ENCODE measurements at regions not wholly inside any gene's neighbourhood (a gene's known extent, or its start where the extent isn't known, plus 50 kb on each side); places are given as distances from the start of the nearest gene placed in this dataset.
"Not testable (repeated sequence)": the region's sequence is repeated elsewhere in the genome, so short reads cannot be mapped to it uniquely, and the experiment has no call there.

DNA sequence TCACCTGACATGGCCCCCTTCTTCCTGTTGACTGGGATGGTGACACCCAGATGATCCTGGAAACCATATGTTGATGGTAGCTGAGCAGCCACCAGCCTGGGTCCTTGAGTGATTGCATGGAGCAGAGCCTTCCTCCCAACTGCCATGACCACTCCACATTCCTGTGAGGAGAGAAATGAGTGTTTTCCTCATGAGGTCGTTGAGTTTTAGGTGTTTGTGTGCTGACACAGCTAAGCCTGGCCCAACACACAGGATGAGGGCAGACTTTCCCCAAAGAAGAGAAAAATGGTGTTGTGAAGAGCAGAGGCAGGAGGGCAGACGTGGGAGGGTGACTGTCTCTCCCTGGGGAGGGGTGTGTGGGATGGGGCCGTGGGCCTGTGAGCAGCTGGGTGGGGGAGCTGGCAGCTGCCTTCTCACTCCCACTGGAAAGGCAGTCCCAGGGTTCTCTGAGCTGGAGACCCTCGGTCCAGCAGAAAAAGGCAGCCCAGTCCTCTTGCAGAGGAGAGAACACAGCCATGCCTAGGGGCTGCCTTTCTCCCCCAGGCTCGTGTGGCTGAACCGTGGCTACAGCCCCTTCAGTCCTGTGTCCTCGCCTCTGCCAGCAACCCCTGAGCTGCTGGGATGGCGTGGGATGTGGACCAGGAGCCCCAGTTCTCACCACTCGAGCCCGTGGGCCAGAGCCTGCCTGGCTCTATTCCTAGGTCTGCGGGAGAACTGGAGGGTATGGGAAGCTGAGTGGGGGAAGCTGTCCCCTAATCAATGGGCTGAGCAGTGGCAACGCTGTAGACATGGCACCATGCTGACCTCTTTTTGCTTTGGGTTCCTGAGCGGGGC, 257.0 kb downstream of the ADGRD1 start:
- in situ Hi-C loops (cut with HindIII; ENCODE audit: low pct_unique_long_range_greater_than_20kb, low sequenced_read_pairs), result no loop called here
- no peak for DNase-seq (ENCODE audit: low read depth, low spot score)

DNA sequence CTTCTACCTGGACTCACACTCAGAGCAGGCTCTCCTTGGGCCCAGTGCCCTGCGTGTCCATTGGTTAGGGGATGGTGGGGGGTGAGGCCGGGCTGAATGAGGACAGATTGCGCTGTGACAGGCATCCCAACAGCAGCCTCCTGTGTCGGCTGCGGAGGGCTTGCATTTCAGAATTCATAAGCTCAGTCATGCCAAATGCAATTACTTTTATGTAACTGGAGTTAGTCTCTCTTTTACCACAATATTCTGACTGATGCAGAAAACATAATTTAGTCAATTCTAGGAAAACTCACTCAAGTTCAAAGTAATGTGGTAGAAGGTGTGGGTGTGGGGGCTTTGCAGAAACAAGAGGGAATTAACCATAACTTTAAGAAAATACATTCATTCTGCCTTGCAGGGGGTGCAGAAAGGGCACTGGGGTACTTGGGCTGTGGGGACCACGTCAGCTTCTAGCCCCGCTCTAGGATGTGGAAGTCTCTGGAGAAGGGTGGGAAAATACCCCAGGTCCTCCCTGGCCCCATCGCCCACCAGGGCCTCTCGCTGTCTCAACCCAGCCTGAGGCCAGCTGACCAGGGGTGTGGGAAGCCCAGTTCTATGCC, 257.7 kb downstream of the ADGRD1 start:
- in situ Hi-C loops (cut with HindIII; ENCODE audit: low pct_unique_long_range_greater_than_20kb, low sequenced_read_pairs), result no loop called here
- DNase-seq (ENCODE audit: low read depth, low spot score), result no peak

DNA sequence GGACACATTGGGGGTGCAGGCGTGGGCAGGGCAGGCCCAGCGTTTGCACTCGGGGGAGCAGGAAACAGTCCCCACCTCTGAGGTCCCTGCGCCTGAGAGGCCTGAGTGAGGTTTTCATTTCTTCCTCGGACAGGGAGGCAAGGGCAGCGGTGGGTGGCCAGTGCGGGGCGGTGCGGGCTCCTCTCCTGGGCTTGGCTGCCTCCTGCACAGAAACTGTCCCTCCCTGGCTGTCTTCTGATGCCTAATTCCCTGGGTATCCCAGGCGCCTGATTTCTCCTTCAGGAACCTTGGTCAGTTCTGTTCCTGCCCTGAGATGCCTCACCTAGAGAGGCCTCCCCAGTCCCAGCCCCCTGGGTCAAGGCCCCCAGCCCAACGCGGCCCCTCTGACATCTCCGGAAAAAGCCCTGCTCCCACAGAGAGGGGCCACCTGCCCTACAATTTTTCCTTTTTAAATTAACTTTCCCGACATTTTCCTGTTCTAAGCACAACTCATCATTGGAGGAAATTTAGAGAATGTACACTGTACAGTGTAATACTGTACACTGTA, 260.3 kb downstream of the ADGRD1 start:
- no peak for DNase-seq (ENCODE audit: low read depth, low spot score)
- in situ Hi-C loops (cut with HindIII; ENCODE audit: low pct_unique_long_range_greater_than_20kb, low sequenced_read_pairs), result no loop called here

DNA sequence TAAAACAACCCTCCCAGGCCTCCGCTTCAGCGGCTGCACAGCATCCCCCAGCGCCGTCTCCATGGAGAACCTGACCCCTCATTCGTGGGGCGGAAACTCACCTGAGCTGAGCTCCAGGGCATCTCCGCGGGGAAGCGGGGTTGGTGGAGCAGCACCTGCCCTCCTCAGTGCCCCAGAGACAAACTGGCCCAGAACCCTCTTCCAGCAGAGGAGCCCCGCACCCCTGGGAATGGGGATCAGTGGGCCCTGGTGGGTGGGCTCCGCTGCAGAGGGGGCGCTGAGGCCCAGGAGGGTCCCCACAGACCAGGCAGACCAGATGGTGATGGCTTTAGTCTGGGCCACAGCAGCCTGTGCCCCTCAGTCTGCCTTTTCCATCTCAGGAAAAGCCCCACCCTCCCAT, 261.2 kb downstream of the ADGRD1 start:
- in situ Hi-C loops (cut with HindIII; ENCODE audit: low pct_unique_long_range_greater_than_20kb, low sequenced_read_pairs); DNase-seq (ENCODE audit: low read depth, low spot score): not testable (repeated sequence)

DNA sequence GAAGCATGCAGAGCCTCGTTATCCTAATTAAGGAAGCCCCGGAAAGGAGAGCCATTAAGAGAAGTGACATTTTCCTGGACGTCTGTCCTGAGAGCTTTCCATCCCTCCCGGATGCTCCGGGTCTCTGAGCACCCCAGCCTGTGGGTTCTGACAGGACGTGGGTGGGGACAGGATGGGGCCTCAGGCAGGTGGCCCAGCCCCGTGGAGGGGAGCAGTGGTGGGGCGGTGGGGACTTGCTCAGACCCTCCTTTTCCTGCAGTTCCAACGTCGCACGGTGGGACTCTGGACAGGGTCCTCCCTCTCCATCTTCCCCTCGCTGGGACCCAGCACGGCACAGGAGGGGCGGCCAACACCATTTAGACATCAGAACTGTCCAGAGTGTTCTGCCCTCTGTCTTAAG, 262.9 kb downstream of the ADGRD1 start:
- in situ Hi-C loops (cut with HindIII; ENCODE audit: low pct_unique_long_range_greater_than_20kb, low sequenced_read_pairs), result not testable (repeated sequence)

DNA sequence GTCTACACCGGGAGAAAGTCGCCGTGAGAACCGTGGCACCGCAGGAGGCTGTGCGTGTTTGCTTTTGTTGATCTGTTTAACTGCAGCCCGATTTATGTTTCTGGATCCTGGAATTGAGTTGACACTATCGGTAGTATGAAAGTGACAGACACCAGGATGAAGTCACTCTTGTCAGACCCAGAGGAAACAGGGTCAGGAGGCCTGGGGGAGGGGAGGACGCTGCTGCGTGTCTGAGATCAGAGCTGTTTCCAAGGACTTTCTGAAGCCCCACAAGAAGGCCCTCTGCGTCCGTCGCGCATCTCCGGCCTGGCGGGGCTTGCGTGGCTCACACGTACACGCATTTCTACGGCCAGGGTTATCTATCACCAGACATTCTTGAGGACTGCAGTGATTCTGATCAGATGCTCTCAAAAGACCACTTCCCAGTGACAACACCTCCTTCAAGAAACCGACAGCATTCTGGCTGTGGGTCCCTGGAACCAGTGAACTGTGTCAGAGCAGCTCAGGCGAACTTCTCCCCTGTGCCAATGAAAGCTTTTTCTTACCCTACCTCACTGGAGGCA, 263.4 kb downstream of the ADGRD1 start:
- no peak for DNase-seq (ENCODE audit: low read depth, low spot score)
- in situ Hi-C loops (cut with HindIII; ENCODE audit: low pct_unique_long_range_greater_than_20kb, low sequenced_read_pairs), result no loop called here

More for the DNA sequence above, 262.9 kb downstream of the ADGRD1 start:
- DNase-seq (ENCODE audit: low read depth, low spot score), result not testable (repeated sequence)

DNA sequence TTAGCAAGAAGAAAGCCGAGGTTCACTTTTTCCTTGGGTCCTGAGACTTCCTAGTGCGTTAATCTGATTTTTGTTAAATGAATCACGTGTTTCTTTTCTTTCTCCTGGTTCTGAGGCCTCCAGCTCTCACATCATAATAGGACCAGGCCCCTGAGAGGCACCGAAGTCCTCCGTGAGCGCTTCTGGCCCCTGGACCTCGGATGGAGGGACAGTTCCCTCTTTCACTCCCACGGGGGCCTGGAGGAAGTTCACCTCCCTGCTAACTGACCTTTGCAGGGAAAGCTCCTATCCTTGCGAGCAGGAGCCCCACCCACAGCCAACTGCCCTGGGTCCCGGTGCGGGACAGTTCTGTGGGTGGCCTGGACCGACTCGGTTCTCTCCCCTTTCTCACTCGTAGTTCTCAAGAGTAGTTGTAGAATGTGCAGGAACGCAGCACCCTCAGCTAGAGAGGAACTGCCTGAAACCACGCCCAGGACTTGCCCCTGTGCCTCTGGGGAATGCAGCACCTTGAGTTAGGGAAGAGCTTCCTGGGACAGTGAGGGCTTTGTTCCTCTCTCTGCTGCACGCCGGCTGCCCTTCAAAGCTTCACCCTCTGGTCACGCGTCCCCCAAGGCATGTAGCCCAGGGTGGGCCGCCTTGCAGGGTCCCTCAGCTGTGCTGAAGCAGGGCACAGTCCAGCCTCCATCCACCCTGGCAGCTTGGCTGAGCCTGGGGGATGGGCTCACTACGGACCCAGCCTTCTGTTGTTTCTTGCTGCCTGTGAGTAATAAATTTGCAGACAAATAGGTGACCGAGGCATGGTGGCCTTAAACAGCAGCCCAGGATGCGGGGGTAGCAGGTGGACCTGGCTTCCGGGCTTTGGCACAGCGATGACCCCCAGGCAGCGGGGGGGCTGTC, 264.6 kb downstream of the ADGRD1 start:
- in situ Hi-C loops (cut with HindIII; ENCODE audit: low pct_unique_long_range_greater_than_20kb, low sequenced_read_pairs), result no loop called here
- peak; percentile 46 for DNase-seq (ENCODE audit: low read depth, low spot score)

DNA sequence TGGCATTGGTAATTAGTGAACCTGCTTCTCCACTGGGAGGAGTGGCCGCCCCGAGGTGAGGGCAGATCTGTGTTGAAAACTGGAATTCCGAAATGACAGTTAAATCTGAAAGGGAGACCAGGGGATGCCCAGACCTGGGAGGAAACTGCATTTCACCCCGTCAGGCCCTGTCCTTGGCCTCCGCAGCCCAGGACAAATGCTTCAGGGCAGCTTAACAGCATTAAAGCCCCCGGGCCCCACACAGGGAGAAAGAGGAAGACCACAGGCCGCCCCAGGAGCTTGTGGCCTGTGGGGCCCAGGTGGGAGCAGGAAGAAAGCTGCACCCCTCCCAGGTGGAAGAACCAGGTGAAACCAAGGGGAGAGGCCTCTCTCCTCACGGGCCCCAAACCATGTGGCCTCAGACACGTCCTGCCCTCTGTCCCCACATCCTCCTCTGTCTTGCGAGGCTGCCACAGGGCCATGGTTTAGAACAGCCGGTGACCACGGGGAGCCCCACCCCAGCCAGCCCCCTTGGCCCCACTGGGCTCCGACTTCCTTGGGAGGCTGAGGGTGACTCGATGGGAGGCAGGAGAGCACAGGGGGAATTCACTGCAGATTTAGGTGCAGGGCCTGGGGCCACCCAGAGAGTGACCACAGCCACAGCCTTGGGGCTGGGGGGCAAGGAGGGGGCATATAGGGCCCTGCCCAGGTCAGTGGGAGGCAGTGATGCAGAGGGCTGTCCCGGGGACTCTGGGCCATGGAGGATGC, 265.4 kb downstream of the ADGRD1 start:
- DNase-seq (ENCODE audit: low read depth, low spot score), result no peak
- in situ Hi-C loops (cut with HindIII; ENCODE audit: low pct_unique_long_range_greater_than_20kb, low sequenced_read_pairs), result no loop called here

DNA sequence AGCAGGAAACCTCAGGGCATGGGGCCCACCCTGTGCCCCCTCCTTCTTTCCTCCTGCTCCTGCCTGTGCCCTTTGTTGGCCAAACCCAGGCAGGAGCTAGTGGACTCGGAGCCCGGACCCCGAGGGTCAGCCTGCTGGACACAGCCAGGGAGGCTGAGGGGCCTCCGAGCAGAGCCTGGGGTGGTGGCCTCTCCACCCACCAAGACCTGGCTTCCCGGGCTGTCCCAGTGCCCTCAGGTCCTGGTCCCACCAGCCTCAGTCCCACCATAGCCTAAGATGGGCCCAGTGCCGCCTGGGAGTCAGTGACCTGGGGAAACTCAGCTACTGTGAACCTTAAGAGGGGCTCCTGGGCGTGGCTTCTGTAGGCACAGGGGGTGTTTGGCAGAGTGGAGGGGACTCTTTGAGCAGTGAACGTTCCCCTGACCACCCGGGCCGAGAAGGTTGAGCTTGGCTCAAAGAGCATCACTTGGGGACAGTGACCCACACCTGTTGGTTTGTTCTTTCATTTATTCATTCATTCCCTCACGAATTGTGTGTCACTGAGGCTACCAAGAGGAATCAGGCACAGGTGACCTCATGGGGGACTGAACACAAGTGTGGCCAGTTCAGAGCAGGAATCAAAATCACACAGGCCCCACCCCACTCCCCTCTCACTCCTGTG, 266.1 kb downstream of the ADGRD1 start:
- DNase-seq (ENCODE audit: low read depth, low spot score), result no peak
- in situ Hi-C loops (cut with HindIII; ENCODE audit: low pct_unique_long_range_greater_than_20kb, low sequenced_read_pairs), result no loop called here

DNA sequence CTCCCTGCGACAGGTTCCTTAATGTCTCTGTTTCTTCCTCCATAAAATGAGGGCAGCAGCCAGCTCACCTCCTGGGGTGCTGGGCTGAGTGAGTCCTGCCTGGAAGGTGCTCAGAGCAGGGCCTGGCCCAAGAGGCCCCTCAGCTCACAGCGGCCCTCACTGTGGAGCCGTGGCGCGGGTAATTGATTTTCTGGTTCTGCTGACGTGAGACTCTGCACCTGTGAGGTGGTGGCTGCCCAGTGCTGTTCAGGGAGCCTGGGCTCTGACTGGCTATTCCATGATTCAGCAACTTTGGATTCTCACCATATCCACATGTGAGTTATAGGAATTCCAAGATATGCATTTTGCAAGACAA, 266.6 kb downstream of the ADGRD1 start:
- in situ Hi-C loops (cut with HindIII; ENCODE audit: low pct_unique_long_range_greater_than_20kb, low sequenced_read_pairs), result no loop called here
- no peak for DNase-seq (ENCODE audit: low read depth, low spot score)

DNA sequence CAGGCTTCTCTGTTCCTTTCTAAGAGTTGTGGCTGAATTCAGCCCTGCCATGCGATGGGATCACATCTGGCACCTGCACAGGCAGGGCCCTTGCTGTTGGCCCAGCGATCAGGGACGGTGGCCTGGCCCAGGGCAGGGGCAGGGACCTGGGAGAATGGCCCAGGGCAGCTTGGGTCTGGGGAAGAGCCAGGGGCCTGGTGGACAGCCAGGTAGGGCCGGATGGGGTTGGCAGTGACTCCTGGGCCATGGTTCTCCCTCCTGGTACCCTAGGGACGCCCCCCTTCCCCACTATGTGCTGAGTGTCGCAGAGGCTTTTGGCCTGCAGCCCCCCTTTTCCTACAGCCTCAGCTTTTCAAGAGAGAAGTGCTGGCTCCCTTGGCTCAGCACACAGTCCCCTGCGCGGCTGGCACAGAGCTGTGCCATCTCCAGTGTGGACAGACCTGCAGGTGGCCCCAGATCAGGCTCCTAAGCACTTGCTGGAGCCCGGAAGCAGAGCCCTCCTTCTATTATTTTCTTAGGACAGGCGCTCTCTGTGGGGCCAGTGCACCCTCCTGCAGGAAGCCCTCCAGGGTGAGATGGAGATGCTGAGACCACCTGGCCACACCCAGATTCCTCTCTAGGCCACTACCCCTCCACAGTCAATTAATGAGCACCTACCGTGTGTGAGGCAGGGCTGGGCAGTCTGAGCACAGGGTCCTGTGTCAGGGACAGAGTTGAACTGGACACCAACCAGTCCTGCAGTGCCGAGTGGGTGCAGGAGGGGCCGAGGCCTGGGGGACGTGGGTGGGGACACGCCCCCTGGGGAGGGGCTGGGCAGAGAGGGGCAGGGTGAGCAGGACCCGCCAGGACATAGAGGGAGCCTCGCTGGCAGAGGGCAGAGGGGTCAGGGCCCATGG, 267.6 kb downstream of the ADGRD1 start:
- no peak for DNase-seq (ENCODE audit: low read depth, low spot score)
- in situ Hi-C loops (cut with HindIII; ENCODE audit: low pct_unique_long_range_greater_than_20kb, low sequenced_read_pairs), result no loop called here

DNA sequence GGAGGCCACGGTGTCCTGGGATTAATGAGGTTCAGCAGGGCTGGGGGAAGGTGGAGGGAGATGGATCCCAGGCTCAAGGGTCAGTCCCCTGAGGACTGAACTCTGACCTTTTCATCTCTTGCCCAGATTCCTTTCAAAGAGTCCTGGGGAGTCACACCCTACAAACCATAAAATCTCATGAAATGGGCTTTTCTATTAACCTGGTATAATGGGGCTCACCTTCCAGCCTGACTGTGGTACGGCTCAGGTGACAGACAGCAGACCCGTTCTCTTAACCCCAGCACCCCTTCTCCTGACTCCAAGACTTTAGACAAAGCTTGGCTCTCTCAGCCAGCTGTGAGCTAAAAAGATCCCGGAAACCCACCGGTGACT, 268.2 kb downstream of the ADGRD1 start:
- in situ Hi-C loops (cut with HindIII; ENCODE audit: low pct_unique_long_range_greater_than_20kb, low sequenced_read_pairs), result no loop called here

DNA sequence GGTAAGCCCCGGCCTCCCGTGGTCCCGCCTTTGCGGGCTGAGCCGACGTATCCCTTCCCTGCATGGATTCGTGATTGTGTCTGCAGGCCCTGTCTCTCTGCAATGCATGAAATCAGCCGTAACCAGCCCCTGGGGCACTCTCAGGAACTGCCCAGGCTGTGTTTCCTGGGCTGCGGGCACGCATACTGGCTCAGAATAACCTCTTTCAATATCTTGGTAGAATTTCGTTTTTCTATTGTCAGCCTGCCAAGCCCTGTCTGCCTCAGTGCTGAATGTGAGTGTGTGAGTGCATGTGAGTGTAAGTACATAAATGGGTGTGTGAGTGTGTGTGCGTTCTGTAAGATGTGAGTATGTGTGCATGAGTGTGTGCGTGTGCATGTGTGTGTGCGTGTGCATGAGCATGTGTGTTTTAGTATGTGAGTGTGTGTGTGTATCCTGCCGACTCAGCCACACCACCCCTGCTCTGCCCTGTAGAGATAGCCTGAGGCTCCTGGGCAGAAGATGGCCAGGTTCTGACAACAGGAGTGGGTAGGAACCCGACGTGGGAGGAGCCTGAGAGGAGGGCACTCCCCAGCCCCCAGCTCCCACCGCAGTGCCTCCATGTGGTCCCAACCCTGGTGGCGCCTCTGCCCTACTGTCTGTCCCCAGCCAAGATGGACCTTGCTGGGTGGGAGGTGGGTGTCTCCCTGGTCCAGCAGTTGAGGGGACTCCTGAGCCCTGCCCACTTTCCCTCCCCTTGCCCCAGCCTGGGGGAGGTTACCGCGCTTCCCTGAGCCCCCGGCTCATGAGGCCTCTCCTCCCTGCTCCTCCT, 268.8 kb downstream of the ADGRD1 start:
- DNase-seq (ENCODE audit: low read depth, low spot score), result peak; percentile 73
- in situ Hi-C loops (cut with HindIII; ENCODE audit: low pct_unique_long_range_greater_than_20kb, low sequenced_read_pairs), result no loop called here

More for the DNA sequence above, 268.2 kb downstream of the ADGRD1 start:
- DNase-seq (ENCODE audit: low read depth, low spot score), result no peak

DNA sequence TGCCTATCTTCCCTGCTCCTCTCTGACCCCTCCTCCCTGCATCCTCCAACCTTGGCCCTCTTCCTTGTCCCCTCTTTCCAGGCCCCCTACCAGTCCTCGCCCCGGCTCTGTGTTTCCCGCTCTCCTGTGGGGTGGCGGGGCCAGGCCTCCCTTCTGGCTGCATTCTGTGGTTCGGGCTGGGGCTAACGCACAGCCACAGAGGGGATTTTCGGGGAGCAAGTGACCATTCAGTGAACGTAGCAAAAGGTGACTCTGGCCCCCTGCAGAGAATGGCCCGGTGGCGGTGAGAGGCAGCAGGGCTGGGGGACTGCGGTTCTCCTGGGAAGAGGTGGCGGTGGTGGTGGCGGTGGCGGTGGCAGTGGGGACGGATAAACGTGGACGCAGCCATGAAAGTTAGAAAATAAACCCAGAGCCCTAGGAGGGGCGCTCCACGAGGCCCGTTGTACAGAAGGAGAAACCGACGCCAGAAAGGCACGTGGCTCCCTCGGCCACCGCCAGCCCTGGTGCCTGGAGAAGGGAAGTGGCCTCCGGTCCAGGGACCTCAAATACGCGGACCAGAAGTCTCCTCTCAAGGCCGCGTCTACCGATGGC, 269.6 kb downstream of the ADGRD1 start:
- in situ Hi-C loops (cut with HindIII; ENCODE audit: low pct_unique_long_range_greater_than_20kb, low sequenced_read_pairs), result no loop called here
- no peak for DNase-seq (ENCODE audit: low read depth, low spot score)

DNA sequence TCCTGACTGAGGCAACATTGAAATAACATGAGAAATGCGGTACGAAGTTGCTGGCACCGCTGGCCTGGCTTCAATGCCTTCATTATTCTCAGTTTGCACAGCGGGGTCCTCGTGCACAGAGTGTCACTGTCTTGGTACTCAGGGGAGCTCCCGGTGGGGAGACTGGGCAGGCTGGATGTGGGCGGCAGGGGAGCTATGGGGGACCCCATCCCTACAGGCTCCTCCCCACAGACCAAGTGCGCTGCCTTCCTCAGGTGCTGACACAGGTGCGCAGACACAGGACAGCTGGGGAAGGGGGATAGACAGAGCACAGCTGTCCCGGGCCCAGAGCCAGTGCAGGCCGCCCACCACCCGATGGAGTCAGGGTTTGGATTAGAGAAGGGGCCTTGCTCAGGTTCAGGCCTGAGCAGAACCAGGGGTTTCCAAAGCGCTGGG, 270.1 kb downstream of the ADGRD1 start:
- no peak for DNase-seq (ENCODE audit: low read depth, low spot score)
- in situ Hi-C loops (cut with HindIII; ENCODE audit: low pct_unique_long_range_greater_than_20kb, low sequenced_read_pairs), result no loop called here

All from SK-MEL-5 (cell line).